ENCODE measurements at regions not wholly inside any gene's neighbourhood (a gene's known extent, or its start where the extent isn't known, plus 50 kb on each side); places are given as distances from the start of the nearest gene placed in this dataset.
"Not testable (repeated sequence)": the region's sequence is repeated elsewhere in the genome, so short reads cannot be mapped to it uniquely, and the experiment has no call there.

- DNase-seq (ENCODE audit: low read depth in 3 of 3, low spot score in 1 of 3) = no peak
These were observed 738.2 kb downstream of the BRINP1 start for GRCh38 chr9:118630931-118631595.

- no peak for DNase-seq (ENCODE audit: low read depth in 3 of 3, low spot score in 1 of 3)
These were observed 737.3 kb downstream of the BRINP1 start for GRCh38 chr9:118631956-118632355.

- DNase-seq (ENCODE audit: low read depth in 3 of 3, low spot score in 1 of 3) = no peak
These were observed 733.8 kb downstream of the BRINP1 start for GRCh38 chr9:118635416-118635815.

- DNase-seq (ENCODE audit: low read depth in 3 of 3, low spot score in 1 of 3) = no peak
These were observed 731.6 kb downstream of the BRINP1 start for GRCh38 chr9:118637681-118638080.

- no peak for DNase-seq (ENCODE audit: low read depth in 3 of 3, low spot score in 1 of 3)
These were observed 728.2 kb downstream of the BRINP1 start for GRCh38 chr9:118640836-118641560.

- DNase-seq (ENCODE audit: low read depth in 3 of 3, low spot score in 1 of 3) = no peak
These were observed 726.1 kb downstream of the BRINP1 start for GRCh38 chr9:118643118-118643517.

GRCh38 chr9:118644066-118644465 lies 725.2 kb downstream of the BRINP1 start:
- DNase-seq (ENCODE audit: low read depth in 3 of 3, low spot score in 1 of 3) = no peak

GRCh38 chr9:118647331-118647730 lies 721.9 kb downstream of the BRINP1 start:
- DNase-seq (ENCODE audit: low read depth in 3 of 3, low spot score in 1 of 3) = no peak

- DNase-seq (ENCODE audit: low read depth in 3 of 3, low spot score in 1 of 3) = no peak
These were observed 718.8 kb downstream of the BRINP1 start for GRCh38 chr9:118650417-118650816.

GRCh38 chr9:118651511-118651910 lies 717.7 kb downstream of the BRINP1 start:
- no peak for DNase-seq (ENCODE audit: low read depth in 3 of 3, low spot score in 1 of 3)

- DNase-seq (ENCODE audit: low read depth in 3 of 3, low spot score in 1 of 3) = no peak
These were observed 717.0 kb downstream of the BRINP1 start for GRCh38 chr9:118652258-118652657.

GRCh38 chr9:118652912-118653311 lies 716.3 kb downstream of the BRINP1 start:
- no peak for DNase-seq (ENCODE audit: low read depth in 3 of 3, low spot score in 1 of 3)

GRCh38 chr9:118659011-118659410 lies 710.2 kb downstream of the BRINP1 start:
- DNase-seq (ENCODE audit: low read depth in 3 of 3, low spot score in 1 of 3) = no peak

GRCh38 chr9:118665226-118665919 lies 703.9 kb downstream of the BRINP1 start:
- no peak for DNase-seq (ENCODE audit: low read depth in 3 of 3, low spot score in 1 of 3)

- DNase-seq (ENCODE audit: low read depth in 3 of 3, low spot score in 1 of 3) = no peak
These were observed 699.0 kb downstream of the BRINP1 start for GRCh38 chr9:118670011-118670953.

GRCh38 chr9:118674942-118675341 lies 694.3 kb downstream of the BRINP1 start:
- no peak for DNase-seq (ENCODE audit: low read depth in 3 of 3, low spot score in 1 of 3)

GRCh38 chr9:118677936-118678653 lies 691.1 kb downstream of the BRINP1 start:
- DNase-seq (ENCODE audit: low read depth in 3 of 3, low spot score in 1 of 3) = not testable (repeated sequence)

- DNase-seq (ENCODE audit: low read depth in 3 of 3, low spot score in 1 of 3) = no peak
These were observed 682.3 kb downstream of the BRINP1 start for GRCh38 chr9:118686959-118687358.

GRCh38 chr9:118689280-118689679 lies 680.0 kb downstream of the BRINP1 start:
- no peak for DNase-seq (ENCODE audit: low read depth in 3 of 3, low spot score in 1 of 3)

GRCh38 chr9:118692613-118693012 lies 676.6 kb downstream of the BRINP1 start:
- DNase-seq (ENCODE audit: low read depth in 3 of 3, low spot score in 1 of 3) = no peak

Measured in stimulated activated CD4-positive, alpha-beta T cell treated with anti-CD3 and anti-CD28 coated beads, TNF-alpha, amount 100 ng/mL, for 1 hour (primary cell).